ENCODE measurements at regions not wholly inside any gene's neighbourhood (a gene's known extent, or its start where the extent isn't known, plus 50 kb on each side); places are given as distances from the start of the nearest gene placed in this dataset.
"Not testable (repeated sequence)": the region's sequence is repeated elsewhere in the genome, so short reads cannot be mapped to it uniquely, and the experiment has no call there.

DNA sequence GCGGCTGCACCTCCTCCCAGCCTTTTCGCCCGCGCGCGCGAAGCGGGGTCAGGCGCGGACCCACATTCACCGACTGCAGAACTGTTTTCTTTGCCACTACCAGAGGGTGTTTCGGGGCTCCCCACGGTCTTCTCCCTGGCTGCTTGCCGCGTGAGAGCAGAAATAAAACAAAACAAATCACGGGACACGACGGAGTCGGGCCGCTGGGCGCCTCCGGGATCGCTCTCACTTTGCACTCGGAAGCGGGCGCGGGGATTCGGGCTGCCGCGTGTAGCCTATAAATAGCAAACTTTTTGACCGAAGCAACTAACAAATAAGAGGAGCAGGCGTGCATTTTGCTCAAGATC, 412.3 kb upstream of the ESRRG start:
- DNase-seq (ENCODE audit: insufficient read length) (no peak), FAIRE-seq (no peak)
- TF ChIP-seq POLR2A (IDR thresholded peaks at IDR 0.05; ENCODE audit: low read depth, low read length): no peak
- TF ChIP-seq TAF1 (IDR thresholded peaks at IDR 0.05; ENCODE audit: borderline replicate concordance, low read depth, low read length): no peak
- no peak for TF ChIP-seq POLR2AphosphoS5 (IDR thresholded peaks at IDR 0.05; ENCODE audit: low read depth, low read length)

DNA sequence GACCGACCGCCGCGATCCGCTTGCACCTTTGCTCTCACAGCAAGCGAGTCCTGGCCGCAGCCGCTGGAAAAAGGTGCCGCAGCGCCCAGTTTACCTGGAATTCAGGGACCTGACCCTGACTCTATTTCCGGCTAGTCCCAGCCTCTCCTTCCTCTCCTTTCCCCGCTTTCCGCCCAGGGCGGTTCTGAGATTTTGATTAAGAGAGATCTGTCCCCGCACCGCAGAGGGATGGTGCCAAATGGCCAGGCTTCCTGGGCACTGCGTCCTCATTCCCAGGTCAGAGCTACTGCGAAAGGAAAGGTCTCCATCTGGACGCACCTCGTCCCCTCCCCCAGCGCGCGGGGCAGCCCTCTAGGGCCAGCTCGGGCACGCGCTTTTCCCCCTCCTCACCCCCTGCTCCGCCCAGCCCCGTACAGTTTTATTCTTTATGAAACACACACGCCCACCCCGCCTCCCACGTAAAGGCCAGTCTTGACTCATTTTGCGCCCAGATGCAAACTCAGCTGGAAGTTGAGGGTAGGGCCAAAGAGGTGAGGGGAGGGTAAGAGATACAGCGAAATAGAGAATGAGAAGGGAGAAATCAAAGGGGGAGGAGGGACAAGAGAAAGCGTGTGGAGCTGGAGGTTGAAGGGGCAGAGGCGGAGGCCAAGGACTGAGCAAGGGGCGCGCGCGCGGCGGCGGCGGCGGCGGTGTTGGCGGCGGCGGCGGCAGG, 411.8 kb upstream of the ESRRG start:
- FAIRE-seq: no peak
- no peak for DNase-seq (ENCODE audit: insufficient read length)

DNA sequence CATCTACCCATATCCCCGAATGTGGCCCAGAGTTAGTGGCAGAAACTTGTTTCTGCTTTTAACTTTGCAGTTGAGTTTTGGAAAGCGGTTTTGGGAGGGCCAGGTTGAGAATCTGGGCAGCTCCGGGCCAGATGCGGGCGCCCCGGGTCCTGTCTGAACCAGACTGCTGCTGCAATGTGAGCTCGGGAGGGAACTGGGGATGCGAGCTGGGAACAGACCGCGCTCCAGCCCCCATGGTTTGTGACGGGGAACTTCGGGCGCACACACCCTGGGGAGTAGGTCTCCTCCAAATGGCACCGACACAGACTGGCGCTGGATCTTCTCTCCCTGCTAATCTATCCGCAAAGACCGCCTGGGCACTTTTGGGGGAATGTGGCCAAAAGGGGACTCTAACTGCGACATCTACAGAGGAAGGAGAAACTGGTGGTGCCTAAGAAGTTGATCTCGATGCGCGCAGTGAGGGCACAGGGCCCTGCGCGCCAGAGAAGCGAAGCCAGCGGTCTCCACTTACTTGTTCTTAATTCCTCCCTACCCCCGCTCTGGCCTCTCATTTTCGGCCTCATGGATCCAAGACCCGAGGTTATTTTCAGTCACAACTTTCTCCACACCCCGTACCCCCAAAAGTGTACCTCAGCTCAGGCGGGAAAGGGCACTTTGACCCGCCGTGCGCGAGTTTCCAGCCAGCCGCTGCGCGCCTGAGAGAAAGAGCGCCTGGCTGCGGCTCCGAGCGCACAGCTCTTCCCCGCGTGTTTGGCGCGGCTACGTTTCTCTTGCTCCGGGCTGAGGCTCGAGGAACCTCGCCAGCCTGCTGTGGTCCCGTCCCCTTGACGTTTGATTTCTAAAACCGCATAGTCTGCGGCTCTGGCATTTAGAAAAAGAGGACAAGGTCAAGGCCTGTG, 411.0 kb upstream of the ESRRG start:
- no peak for DNase-seq (ENCODE audit: insufficient read length)
- TF ChIP-seq POLR2A (IDR thresholded peaks at IDR 0.05; ENCODE audit: low read depth, low read length) (no peak), TAF1 (IDR thresholded peaks at IDR 0.05; ENCODE audit: borderline replicate concordance, low read depth, low read length) (no peak), POLR2AphosphoS5 (IDR thresholded peaks at IDR 0.05; ENCODE audit: low read depth, low read length) (no peak)
- no peak for FAIRE-seq

More for the DNA sequence above, 411.8 kb upstream of the ESRRG start:
- TF ChIP-seq POLR2A (IDR thresholded peaks at IDR 0.05; ENCODE audit: low read depth, low read length): no peak
- TF ChIP-seq TAF1 (IDR thresholded peaks at IDR 0.05; ENCODE audit: borderline replicate concordance, low read depth, low read length): no peak
- no peak for TF ChIP-seq POLR2AphosphoS5 (IDR thresholded peaks at IDR 0.05; ENCODE audit: low read depth, low read length)

DNA sequence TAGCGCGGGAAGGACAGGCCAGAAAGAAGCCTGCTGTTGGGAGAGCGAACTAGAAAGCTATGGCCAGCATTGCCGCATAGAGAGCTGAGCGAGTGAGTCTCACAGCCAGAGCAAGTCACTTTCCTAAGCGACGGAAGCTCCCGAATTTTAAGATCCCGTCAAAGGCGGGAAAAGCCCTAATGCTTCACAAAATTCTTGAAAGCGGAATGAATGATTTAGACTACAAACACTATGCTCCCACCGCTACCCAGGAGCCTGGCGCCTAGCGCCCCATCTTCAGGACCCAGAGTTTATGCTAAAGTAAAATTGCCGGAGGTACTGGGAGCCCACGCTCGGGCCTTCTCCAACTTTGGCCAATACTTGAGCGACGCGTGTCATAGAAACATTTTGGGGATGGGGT, 409.9 kb upstream of the ESRRG start:
- DNase-seq (ENCODE audit: insufficient read length) (no peak), FAIRE-seq (no peak)
- TF ChIP-seq TAF1 (IDR thresholded peaks at IDR 0.05; ENCODE audit: borderline replicate concordance, low read depth, low read length): no peak
- TF ChIP-seq POLR2AphosphoS5 (IDR thresholded peaks at IDR 0.05; ENCODE audit: low read depth, low read length): no peak
- no peak for TF ChIP-seq POLR2A (IDR thresholded peaks at IDR 0.05; ENCODE audit: low read depth, low read length)

DNA sequence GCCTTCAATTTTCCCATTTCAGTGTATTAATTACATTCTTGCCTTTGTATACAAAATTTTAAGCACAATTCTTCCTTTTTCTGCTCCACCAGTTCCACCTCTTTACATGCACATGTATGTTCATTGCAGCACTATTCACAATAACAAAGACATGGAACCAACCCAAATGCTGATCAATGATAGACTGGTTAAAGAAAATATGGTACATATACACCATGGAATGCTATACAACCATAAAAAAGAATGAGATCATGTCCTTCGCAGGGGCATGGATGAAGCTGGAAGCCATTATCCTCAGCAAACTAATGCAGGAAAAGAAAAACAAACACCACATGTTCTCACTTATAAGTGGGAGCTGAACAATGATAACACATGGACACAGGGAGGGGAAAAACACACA, 400.1 kb upstream of the ESRRG start:
- FAIRE-seq; DNase-seq (ENCODE audit: insufficient read length): not testable (repeated sequence)

DNA sequence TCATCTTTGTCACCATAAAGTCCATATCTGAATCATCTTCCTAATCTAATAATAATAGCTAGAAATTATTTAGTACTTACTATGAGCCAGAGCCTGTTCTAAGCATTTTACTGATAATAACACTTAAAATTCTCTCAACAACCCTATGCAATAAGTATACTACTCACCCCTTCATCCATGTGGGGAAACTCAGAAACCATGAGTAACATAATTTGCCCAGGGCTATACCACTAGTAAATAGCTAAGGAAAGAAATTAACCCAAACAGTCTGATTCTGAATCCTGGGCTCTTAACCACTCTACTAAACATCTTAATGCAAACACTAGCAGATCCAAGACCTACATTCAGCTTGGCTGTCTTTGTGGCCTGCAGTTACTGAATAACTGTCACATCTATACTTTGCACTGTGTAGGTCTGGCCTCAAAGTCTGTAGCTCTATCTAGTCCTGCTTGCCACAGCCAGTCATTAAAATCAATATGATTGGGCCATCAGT, 394.8 kb upstream of the ESRRG start:
- TF ChIP-seq POLR2AphosphoS5 (IDR thresholded peaks at IDR 0.05; ENCODE audit: low read depth, low read length) (no peak), POLR2A (IDR thresholded peaks at IDR 0.05; ENCODE audit: low read depth, low read length) (no peak), TAF1 (IDR thresholded peaks at IDR 0.05; ENCODE audit: borderline replicate concordance, low read depth, low read length) (no peak)
- FAIRE-seq (no peak), DNase-seq (ENCODE audit: insufficient read length) (no peak)

DNA sequence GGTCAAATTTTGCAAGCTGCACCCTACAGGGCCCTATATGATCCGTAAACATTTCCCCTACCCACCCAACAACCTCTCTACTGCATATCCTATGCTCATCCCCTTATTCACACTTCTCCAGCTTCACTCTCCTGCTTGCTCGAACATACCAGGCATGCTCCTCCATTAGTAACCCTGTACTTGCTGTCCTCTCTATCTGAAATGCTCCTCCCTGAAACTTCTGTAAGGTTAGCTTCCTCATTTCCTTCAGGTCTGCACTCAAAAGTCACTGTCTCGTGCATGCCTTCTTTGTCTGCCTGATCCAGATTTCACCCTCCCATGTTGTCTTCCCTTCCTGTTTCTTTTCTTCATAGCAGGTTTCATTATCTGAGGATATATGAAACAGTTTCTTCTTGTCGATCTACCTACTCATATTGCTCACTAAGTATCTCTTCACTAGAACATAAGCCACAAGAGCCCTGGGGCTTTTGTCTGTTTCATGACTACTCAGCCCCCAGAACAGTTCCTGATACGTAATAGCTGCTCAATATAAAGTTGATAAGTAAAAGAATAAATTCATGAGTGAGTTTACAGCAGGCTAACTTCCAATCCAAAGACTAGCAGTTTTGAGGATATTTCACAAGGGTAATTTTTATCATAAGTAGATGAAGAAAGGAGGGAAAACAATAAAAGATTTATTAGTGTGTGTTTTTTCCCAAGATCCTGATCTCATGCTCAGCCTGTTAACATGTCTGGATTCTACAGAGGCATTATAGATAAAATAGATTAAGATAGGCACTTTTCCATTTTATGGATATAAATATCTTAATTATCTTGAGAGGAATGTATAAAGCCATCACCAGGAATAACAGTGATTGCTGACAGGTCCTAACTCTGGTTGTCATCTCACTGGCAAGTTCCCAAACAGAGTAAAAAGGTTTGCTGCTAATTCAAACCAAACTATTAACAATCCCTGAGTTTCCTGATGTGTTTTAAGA, 392.5 kb upstream of the ESRRG start:
- DNase-seq (ENCODE audit: insufficient read length) (no peak), FAIRE-seq (no peak)
- TF ChIP-seq POLR2AphosphoS5 (IDR thresholded peaks at IDR 0.05; ENCODE audit: low read depth, low read length) (no peak), TAF1 (IDR thresholded peaks at IDR 0.05; ENCODE audit: borderline replicate concordance, low read depth, low read length) (no peak), POLR2A (IDR thresholded peaks at IDR 0.05; ENCODE audit: low read depth, low read length) (no peak)

DNA sequence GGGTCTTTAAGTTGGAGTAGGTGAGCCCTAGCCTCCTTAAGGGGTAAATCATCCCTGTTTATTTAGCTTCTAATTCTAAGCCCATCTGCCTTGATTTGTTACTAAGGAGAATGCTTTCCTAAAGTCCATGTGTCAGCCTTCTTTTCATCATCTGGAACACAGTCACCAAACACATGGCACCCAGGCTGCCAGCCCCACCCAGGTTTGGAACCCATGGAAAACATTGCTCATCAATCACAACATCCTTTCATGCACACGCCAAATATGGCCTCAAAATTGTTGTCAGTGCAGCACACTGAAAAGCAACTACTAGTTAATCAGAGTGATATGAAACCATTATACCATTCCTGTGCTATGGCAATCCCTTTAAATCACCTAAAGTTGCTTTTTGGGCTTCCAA, 386.7 kb upstream of the ESRRG start:
- DNase-seq (ENCODE audit: insufficient read length) (no peak), FAIRE-seq (no peak)
- TF ChIP-seq POLR2AphosphoS5 (IDR thresholded peaks at IDR 0.05; ENCODE audit: low read depth, low read length) (no peak), POLR2A (IDR thresholded peaks at IDR 0.05; ENCODE audit: low read depth, low read length) (no peak), TAF1 (IDR thresholded peaks at IDR 0.05; ENCODE audit: borderline replicate concordance, low read depth, low read length) (no peak)

DNA sequence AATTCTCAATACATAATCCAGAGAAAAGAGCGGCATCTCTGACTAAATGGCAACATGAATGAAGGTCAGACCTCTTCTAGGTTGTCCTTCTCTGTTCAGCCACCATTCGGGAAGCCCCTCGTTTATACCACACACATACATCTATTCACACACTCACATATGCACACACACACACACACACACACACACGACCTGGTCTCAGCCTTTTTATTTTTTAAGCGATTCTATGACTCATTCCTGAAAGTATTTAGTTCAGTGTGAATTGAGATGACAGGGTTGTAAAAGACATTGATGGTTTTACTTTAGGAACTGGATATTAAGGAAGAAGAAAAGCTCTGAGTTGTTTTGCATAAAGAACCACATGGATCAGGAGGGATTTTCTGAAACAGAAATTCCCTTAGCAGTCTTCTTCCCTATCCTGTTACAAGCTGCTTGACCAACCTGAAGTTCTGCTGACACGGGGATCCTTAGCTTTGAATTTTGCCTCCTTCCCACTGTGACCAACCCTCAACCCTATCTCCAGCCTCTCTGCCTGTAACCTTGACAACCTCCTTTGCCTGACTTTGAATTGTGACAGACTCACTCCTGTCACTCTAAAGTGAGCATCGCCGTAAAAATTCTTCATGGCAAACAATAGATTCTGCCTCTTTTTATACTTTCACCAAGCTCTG, 383.1 kb upstream of the ESRRG start:
- no peak for FAIRE-seq
- TF ChIP-seq POLR2AphosphoS5 (IDR thresholded peaks at IDR 0.05; ENCODE audit: low read depth, low read length) (no peak), POLR2A (IDR thresholded peaks at IDR 0.05; ENCODE audit: low read depth, low read length) (no peak), TAF1 (IDR thresholded peaks at IDR 0.05; ENCODE audit: borderline replicate concordance, low read depth, low read length) (no peak)
- DNase-seq (ENCODE audit: insufficient read length): no peak

DNA sequence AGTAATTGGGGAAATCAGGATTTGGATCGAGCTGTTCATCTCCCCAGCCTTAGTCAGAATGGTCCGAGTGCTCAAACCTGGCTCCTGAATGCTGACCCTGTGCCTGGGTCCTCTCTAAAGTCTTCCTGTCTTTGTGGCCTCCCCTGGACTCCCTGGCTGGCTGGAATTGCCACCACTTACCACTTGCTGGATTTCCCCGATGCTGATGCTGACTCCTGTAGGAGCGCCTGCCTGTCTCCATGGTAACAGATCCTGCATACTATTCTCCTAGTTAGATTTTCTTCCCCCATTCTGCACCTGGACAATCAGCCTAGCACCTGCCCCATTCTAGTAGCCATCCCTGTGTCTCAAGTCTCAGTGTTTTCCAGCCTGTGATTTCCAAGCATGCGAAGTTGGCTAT, 382.2 kb upstream of the ESRRG start:
- DNase-seq (ENCODE audit: insufficient read length) (no peak), FAIRE-seq (no peak)
- no peak for TF ChIP-seq POLR2A (IDR thresholded peaks at IDR 0.05; ENCODE audit: low read depth, low read length)
- no peak for TF ChIP-seq POLR2AphosphoS5 (IDR thresholded peaks at IDR 0.05; ENCODE audit: low read depth, low read length)
- no peak for TF ChIP-seq TAF1 (IDR thresholded peaks at IDR 0.05; ENCODE audit: borderline replicate concordance, low read depth, low read length)

- no peak for DNase-seq (ENCODE audit: insufficient read length)
- FAIRE-seq: no peak
- TF ChIP-seq POLR2AphosphoS5 (IDR thresholded peaks at IDR 0.05; ENCODE audit: low read depth, low read length) (no peak), TAF1 (IDR thresholded peaks at IDR 0.05; ENCODE audit: borderline replicate concordance, low read depth, low read length) (no peak), POLR2A (IDR thresholded peaks at IDR 0.05; ENCODE audit: low read depth, low read length) (no peak)
Observed at GRCh38 chr1:217097819-217098218, 374.6 kb upstream of the ESRRG start.

Data from GM12892 (cell line).